Mesodermal cell (in vitro differentiated cells): ENCODE measurements at regions not wholly inside any gene's neighbourhood (a gene's known extent, or its start where the extent isn't known, plus 50 kb on each side); places are given as distances from the start of the nearest gene placed in this dataset.
"Not testable (repeated sequence)": the region's sequence is repeated elsewhere in the genome, so short reads cannot be mapped to it uniquely, and the experiment has no call there.

ENCODE experiments used
- H3K27ac ChIP-seq: 2 replicates; pipeline ENCODE4 v1.7.0; 2013; ENCODE audit warnings: mild to moderate bottlenecking, low read depth, low read length, moderate library complexity; ENCODE audit not compliant: severe bottlenecking
- H3K36me3 ChIP-seq: 2 replicates; pipeline ENCODE4 v1.7.1; 2013; ENCODE audit warnings: mild to moderate bottlenecking, low read length, moderate library complexity; ENCODE audit not compliant: control insufficient read depth, insufficient read depth
- H3K4me1 ChIP-seq: one replicate; pipeline ENCODE4 v1.7.1; 2013; ENCODE audit warnings: mild to moderate bottlenecking, low read length; ENCODE audit not compliant: insufficient read depth, control insufficient read depth, poor library complexity, severe bottlenecking
- H3K4me3 ChIP-seq: 2 replicates; pipeline ENCODE4 v1.7.0; 2013; ENCODE audit warnings: low read length, control low read depth, mild to moderate bottlenecking; ENCODE audit not compliant: insufficient read depth, poor library complexity, severe bottlenecking; ENCODE audit errors: extremely low read depth
- H3K9me3 ChIP-seq: 2 replicates; pipeline ENCODE4 v1.7.1; 2013; ENCODE audit warnings: mild to moderate bottlenecking, low read length, moderate library complexity; ENCODE audit not compliant: control insufficient read depth
- WGBS, 2 experiments: methylation state at CpG; one replicate each; pipeline ENCODE4 v1.1.5; 2013; ENCODE audit warnings: missing lambda C conversion rate in 2 of 2; ENCODE audit not compliant: insufficient coverage in 2 of 2; 5-methylcytosine and 5-hydroxymethylcytosine counted together

- 89 to 92% methylated on average over 7 to 10 of the region's 10 CpGs for WGBS, 2 experiments
- H3K27ac ChIP-seq, result no peak overlapping the region
- no peaks in the 10 kb centered on the region for H3K9me3 ChIP-seq
- no peaks in the 10 kb centered on the region for H3K4me1 ChIP-seq
- H3K4me3 ChIP-seq, result no peak overlapping the region
- no peaks in the 10 kb centered on the region for H3K36me3 ChIP-seq
Measured at GRCh38 chr7:142488036-142488633, 230.3 kb upstream of the PRSS58 start.

DNA sequence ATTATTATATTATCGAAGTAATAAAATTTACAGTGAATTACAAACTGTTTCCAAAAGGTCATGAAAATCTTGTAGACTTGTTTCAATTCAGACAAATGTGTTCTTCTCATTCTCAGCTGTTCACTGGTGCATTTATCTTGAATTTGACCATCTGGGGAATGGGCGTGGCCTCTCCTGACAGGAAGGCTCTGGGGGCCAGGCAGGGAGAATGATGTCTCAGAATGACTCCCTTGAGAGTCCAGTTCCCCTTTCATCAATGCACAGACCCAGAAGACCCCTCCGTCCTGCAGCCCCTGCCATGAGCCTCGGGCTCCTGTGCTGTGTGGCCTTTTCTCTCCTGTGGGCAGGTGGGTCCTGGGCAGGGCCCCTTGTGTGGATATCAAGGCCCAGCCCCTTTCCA, 229.7 kb upstream of the PRSS58 start:
- H3K4me1 ChIP-seq, H3K27ac ChIP-seq, H3K9me3 ChIP-seq, H3K36me3 ChIP-seq, H3K4me3 ChIP-seq: not testable (repeated sequence)
- WGBS, 2 experiments, result 96 to 100% methylated on average over 1 to 2 of the region's 4 CpGs

DNA sequence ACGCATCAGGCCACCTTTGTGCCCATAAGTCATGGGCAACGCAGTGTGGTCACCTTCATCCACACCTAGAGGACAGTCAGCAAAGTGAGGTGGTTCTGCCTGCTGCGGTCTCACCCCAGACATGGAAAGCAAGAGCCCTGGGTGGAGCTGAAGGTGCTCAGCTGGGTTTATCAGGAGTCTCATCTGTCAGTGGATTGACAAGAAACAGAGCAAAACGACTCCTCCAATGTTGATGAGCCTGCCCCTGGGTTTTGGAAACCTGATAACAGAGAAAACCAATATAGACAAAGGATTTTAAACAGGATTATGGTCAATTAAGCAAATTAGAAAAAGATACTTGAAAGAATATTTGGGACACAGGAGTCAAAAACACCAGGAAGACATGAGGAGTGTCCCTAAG, 229.3 kb upstream of the PRSS58 start:
- WGBS, 2 experiments, result 80 to 86% methylated on average over 3 of the region's 4 CpGs
- no peaks in the 10 kb centered on the region for H3K9me3 ChIP-seq
- no peaks in the 10 kb centered on the region for H3K4me1 ChIP-seq
- no peaks in the 10 kb centered on the region for H3K36me3 ChIP-seq
- H3K27ac ChIP-seq, result no peak overlapping the region
- no peak overlapping the region for H3K4me3 ChIP-seq

DNA sequence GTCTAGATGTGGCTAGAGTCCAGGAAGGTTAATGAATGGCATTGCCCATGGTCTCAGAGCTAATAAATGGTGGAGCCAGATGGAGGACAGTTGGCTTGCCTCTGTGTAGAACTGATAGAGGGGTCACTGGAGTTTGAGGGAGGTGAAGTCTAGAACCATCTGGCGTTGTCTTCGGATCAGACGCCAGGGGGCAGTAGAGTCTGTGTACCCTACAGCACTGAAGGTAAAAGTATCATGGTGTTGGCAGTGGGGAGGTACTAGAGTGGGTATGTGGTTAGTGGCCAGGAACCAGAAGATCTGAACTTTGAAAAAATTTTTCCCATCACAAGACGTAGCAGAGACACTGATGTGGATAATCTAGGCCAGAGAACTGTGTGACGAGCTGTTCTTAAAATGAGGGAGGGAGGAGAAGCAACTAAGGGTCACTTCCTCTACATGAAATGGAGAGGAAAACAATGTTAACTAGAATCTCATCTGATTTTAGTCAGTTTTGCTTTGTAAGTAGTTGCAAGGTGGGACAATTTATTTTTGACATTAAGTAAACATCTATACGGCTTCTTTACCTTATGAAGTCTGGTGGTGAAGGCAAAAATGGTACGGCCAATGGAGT, 227.9 kb upstream of the PRSS58 start:
- WGBS, 2 experiments, result 82 to 94% methylated on average over 2 to 6 of the region's 7 CpGs
- Histone ChIP-seq H3K27ac (no peak overlapping the region), H3K9me3 (no peaks in the 10 kb centered on the region), H3K4me3 (no peak overlapping the region), H3K36me3 (no peaks in the 10 kb centered on the region), H3K4me1 (peaks cover 3% of the 10 kb centered on the region)

DNA sequence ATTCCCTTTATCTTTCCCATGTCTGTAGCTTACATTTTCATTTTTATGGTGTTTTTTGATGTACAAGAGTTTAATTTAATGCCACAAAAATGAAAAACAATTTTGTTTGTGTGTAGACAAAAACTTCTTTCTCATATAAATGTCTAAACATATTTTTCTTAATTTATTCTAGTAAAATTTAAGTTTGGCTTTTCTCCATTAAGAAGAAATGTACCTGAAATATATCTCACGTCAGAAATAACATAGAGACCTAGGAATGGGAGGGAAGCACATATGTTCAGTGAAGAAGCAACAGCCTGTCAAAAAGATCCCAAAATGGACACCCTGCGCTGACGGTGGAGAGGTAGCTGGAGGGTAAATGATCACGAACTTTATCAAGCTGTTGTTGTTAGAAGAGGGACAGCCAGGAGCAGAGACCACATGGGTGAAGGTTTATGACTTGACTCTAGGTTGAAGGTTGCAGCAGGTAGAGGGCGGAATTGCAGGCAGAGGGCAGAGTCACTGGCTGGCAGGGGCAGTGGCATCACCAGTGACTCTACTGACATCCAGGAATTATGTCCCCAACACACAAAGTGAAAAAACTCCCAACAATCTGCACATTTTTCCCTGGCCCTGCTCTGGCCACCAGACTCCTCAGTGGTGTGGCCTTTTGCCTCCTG, 225.9 kb upstream of the PRSS58 start:
- Histone ChIP-seq H3K4me1 (peaks cover 3% of the 10 kb centered on the region), H3K4me3 (no peak overlapping the region), H3K36me3 (no peaks in the 10 kb centered on the region), H3K27ac (no peak overlapping the region), H3K9me3 (no peaks in the 10 kb centered on the region)
- 69 to 80% methylated on average over 3 to 4 of the region's 5 CpGs for WGBS, 2 experiments

- no peak overlapping the region for H3K27ac ChIP-seq
- WGBS, 2 experiments, result 83% methylated on average over 5 to 7 of the region's 9 CpGs
- H3K4me3 ChIP-seq, result no peak overlapping the region
- H3K9me3 ChIP-seq, result no peaks in the 10 kb centered on the region
- H3K36me3 ChIP-seq, result no peaks in the 10 kb centered on the region
- H3K4me1 ChIP-seq, result peaks cover 3% of the 10 kb centered on the region
Measured at GRCh38 chr7:142482891-142483658, 225.2 kb upstream of the PRSS58 start.

GRCh38 chr7:142481548-142481947, 223.7 kb upstream of the PRSS58 start:
- H3K4me3 ChIP-seq, result no peak overlapping the region
- no peak overlapping the region for H3K27ac ChIP-seq
- H3K9me3 ChIP-seq, result no peaks in the 10 kb centered on the region
- H3K36me3 ChIP-seq, result no peaks in the 10 kb centered on the region
- WGBS, 2 experiments, result 94 to 100% methylated on average over 1 of the region's 2 CpGs
- peaks cover 3% of the 10 kb centered on the region for H3K4me1 ChIP-seq

- Histone ChIP-seq H3K4me1 (peaks cover 3% of the 10 kb centered on the region), H3K9me3 (no peaks in the 10 kb centered on the region), H3K27ac (no peak overlapping the region), H3K4me3 (no peak overlapping the region), H3K36me3 (no peaks in the 10 kb centered on the region)
- 47 to 48% methylated on average over 6 to 7 of the region's 9 CpGs for WGBS, 2 experiments
Measured at GRCh38 chr7:142478479-142479220, 220.8 kb upstream of the PRSS58 start.

DNA sequence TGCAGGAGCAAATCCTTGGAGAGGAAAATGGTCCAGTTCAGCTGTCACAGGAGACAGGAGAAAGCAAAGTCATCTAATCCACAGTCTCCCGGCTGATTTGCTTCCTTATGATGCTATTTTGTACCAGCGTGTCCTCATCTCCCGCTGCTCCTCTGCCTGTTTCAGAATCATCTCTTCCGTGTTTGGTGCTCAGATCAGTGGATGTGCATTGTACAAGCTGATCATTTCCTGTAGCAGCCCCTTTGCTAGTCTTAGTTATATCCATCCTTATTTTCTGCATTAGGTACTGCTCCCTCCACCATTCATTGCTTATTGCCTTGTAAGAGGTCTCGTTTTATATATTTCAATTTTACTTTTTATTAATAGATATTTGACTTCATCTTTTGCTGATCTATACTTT, 219.9 kb upstream of the PRSS58 start:
- WGBS, 2 experiments, result 96% methylated on average over 3 of the region's 5 CpGs; no CpG with 5 or more reads in 1 of the 2 experiments
- not testable (repeated sequence) for H3K4me3 ChIP-seq, H3K4me1 ChIP-seq

DNA sequence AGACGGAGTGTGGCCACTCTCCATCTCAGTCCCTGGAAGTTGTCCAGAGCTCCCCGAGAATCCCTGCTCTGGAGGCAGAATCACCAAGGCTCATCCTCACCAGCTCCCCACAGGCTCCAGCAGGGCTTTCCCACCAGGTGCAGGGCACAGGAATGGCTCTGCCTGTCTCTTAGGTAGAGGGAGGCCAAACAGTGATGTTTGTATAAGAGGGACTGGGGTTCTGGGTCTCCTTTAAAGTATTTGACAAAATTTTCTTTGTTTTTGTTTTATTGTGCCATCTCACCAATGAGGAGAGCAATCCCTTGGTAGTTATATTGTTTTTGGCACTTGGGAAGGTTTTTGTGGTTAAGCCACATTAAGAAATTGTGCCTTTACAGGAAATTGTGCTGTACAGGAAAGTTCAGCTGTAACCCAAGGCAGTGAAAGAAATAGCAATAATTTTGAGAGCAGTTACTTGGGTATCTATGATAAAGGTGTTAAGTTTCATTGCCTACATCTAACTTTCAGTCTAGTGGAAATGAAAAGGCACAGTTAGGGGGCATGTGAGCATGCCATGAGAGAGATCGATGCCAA, 219.3 kb upstream of the PRSS58 start:
- no peaks in the 10 kb centered on the region for H3K9me3 ChIP-seq
- no peak overlapping the region for H3K4me3 ChIP-seq
- 93 to 94% methylated on average over 2 of the region's 3 CpGs for WGBS, 2 experiments
- peaks cover 3% of the 10 kb centered on the region for H3K4me1 ChIP-seq
- no peak overlapping the region for H3K27ac ChIP-seq
- H3K36me3 ChIP-seq, result no peaks in the 10 kb centered on the region

More for the DNA sequence above, 219.9 kb upstream of the PRSS58 start:
- not testable (repeated sequence) for H3K27ac ChIP-seq, H3K9me3 ChIP-seq, H3K36me3 ChIP-seq
